ENCODE measurements at regions not wholly inside any gene's neighbourhood (a gene's known extent, or its start where the extent isn't known, plus 50 kb on each side); places are given as distances from the start of the nearest gene placed in this dataset.
A peak's percentile ranks its signal among the peaks of the same experiment; 100 is the strongest.
"Not testable (repeated sequence)": the region's sequence is repeated elsewhere in the genome, so short reads cannot be mapped to it uniquely, and the experiment has no call there.

DNA sequence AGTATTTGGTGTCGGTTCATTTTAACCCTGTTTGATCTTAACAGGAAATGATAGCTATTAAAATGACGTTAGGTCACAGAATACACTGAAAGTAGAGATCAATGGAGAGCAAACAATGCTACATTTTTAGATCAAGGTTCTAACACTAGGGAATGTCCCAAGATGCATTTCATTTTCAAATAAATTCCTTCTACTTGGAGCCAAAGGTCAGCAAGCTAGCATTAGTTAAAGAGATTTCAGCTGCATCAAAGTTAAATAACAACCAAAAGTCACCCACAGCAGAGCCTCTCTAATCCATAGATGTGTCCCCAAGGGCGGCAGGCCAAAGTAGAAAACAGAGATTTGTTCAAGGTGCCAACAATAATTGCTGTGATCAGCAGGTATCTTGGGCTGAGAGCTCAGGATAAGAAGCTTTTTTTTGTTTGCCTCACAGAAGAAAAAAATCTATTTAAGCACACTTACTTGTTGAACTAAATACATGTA is 1233.6 kb upstream of the TMEFF2 start:
- DNase-seq = peak; percentile 24
- in situ Hi-C loops (cut with HindIII; ENCODE audit: low pct_ligation_motif_present, low pct_unique_long_range_greater_than_20kb, low sequenced_read_pairs) = no loop called here

DNA sequence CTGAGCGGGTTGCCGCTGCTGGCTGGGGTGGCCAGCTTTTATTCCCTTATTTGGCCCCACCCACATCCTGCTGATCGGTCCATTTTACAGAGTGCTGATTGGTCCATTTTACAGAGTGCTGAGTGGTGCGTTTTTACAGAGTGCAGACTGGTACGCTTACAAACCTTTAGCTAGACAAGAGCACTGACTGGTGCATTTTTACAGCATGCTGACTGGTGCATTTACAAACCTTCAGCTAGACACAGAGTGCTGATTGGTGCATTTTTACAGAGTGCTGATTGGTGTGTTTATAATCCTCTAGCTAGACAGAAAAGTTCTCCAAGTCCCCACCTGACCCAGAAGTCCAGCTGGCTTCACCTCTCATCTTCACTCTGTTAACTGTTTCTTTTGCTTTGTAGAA is 1217.6 kb upstream of the TMEFF2 start:
- DNase-seq; in situ Hi-C loops (cut with HindIII; ENCODE audit: low pct_ligation_motif_present, low pct_unique_long_range_greater_than_20kb, low sequenced_read_pairs): not testable (repeated sequence)

- in situ Hi-C loops (cut with HindIII; ENCODE audit: low pct_ligation_motif_present, low pct_unique_long_range_greater_than_20kb, low sequenced_read_pairs) = no loop called here
- no peak for DNase-seq
Measured at GRCh38 chr2:193409951-193410350, 1215.2 kb upstream of the TMEFF2 start.

GRCh38 chr2:193382583-193382982 is 1187.8 kb upstream of the TMEFF2 start:
- in situ Hi-C loops (cut with HindIII; ENCODE audit: low pct_ligation_motif_present, low pct_unique_long_range_greater_than_20kb, low sequenced_read_pairs) = no loop called here
- no peak for DNase-seq

DNA sequence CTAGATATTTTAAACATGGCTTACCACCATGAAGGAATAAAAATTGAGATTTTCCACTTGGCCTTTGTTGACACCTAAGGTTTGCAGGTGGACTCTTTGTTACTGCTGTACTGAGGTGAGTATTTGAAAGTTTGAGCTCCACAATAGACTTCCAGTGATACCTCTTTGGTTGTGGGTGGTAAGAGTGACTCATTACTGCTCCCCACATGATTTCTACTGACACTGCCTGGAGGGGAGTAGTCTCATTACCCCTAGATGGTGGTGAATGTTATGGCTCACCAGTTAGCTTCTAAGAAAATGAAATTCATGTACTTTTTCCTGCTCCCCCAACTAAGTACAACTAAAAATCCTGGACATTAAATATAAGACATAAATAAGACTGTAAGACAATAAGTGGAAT is 1183.1 kb upstream of the TMEFF2 start:
- in situ Hi-C loops (cut with HindIII; ENCODE audit: low pct_ligation_motif_present, low pct_unique_long_range_greater_than_20kb, low sequenced_read_pairs) = no loop called here

DNA sequence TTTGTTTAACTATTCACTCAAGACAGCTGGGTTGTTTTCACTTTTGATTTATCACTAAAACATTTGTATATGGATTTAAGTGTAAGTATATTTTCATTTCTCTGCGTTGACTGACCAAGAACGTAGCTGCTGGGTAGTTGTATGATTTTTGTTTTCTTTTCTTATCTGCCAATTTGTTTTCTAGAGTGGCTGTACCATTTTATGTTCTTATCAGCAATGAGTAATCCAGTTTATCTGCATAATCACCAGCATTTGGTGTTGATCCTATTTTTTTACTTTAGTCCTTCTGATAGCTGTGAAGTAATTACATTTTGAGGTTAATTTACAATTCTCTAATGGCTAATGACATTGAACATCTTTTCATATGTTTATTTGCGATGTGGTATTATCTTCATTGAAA is 1178.4 kb upstream of the TMEFF2 start:
- DNase-seq = no peak
- in situ Hi-C loops (cut with HindIII; ENCODE audit: low pct_ligation_motif_present, low pct_unique_long_range_greater_than_20kb, low sequenced_read_pairs) = no loop called here

More for the DNA sequence above, 1183.1 kb upstream of the TMEFF2 start:
- no peak for DNase-seq

- in situ Hi-C loops (cut with HindIII; ENCODE audit: low pct_ligation_motif_present, low pct_unique_long_range_greater_than_20kb, low sequenced_read_pairs) = no loop called here
- peak; percentile 8 for DNase-seq
Measured at GRCh38 chr2:193371200-193371599, 1176.5 kb upstream of the TMEFF2 start.

DNA sequence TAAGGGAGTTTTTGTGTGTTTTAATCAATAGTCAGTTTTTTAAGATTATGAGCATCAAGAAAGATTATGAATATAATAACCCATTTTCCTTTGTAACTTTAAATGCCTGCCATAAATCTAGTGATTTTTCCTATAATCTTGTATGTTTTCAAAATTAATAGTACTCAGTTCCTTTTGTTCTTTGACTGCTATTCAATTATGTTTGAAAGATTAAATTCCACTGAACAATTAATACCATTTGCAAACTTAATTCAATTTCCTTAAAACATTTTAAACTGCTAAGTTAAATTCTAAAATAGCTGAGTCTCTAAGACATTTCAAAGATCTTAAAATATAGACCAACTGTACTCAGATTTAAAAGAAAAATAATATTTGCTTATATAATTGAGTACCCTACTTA is 1173.9 kb upstream of the TMEFF2 start:
- DNase-seq = no peak
- in situ Hi-C loops (cut with HindIII; ENCODE audit: low pct_ligation_motif_present, low pct_unique_long_range_greater_than_20kb, low sequenced_read_pairs) = no loop called here

- DNase-seq = no peak
- in situ Hi-C loops (cut with HindIII; ENCODE audit: low pct_ligation_motif_present, low pct_unique_long_range_greater_than_20kb, low sequenced_read_pairs) = no loop called here
Measured at GRCh38 chr2:193357508-193357907, 1162.8 kb upstream of the TMEFF2 start.

DNA sequence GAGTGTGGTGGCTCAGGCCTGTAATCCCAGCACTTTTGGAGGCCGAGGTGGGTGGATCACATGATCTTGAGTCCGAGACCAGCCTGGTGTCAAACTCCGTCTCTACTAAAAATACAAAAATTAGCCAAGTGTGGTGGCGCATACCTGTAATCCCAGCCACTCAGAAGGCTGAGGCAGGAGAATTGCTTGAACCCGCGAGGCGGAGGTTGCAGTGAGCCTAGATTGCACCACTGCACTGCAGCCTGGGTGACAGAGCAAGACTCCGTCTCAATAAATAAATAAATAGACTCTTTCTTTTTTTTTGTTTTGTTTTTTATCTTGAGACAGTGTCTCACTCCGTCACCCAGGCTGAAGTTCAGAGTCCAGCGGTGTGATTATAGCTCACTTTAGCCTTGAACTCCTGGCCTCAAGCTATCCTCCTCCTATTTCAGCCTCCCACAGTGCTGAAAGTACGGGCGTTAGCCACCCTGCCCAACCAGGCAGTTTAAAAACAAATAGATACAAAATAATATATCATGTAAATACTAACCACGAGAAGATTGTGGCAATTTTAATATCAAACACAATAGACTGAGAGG is 1158.0 kb upstream of the TMEFF2 start:
- in situ Hi-C loops (cut with HindIII; ENCODE audit: low pct_ligation_motif_present, low pct_unique_long_range_greater_than_20kb, low sequenced_read_pairs) = not testable (repeated sequence)

DNA sequence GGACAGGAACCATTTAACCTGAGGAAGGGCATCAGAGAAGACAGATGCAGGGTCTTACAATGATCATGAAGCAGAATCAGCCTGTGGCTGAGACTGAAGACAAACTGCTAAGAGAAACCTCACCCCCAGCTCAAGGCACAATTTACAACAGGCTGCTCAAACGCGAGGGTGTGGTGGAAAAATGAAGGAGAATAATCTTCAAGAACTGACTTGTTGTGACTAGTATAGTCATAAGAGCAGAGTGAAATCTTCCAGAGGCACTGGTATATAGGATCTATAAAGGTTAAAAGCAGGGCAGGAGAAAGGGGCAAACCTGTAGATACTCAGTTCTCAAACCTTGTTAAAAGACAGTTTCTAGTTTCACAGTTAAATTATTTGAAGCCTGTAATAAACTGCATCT is 1155.8 kb upstream of the TMEFF2 start:
- in situ Hi-C loops (cut with HindIII; ENCODE audit: low pct_ligation_motif_present, low pct_unique_long_range_greater_than_20kb, low sequenced_read_pairs) = no loop called here
- no peak for DNase-seq

More for the DNA sequence above, 1158.0 kb upstream of the TMEFF2 start:
- DNase-seq = not testable (repeated sequence)

- DNase-seq = no peak
- in situ Hi-C loops (cut with HindIII; ENCODE audit: low pct_ligation_motif_present, low pct_unique_long_range_greater_than_20kb, low sequenced_read_pairs) = no loop called here
Measured at GRCh38 chr2:193349642-193350041, 1154.9 kb upstream of the TMEFF2 start.

DNA sequence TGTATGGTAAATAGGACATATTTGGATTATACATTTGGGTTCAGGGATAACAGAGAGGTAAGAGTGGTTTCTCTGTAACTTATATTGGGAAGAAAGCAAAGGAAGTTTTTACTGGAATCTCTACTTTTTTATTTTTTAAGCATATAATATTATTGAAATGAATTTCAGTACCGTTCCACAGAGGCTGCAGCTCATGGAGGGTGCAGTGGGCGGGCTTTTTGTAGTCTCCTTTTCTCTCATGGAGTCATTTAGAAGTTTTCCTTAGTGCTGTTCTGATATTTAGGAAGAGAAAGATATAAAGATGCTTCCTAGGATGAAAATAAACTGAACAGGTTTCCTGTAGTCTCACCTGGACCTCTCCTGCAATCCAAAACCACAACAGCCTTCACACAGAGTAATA is 1153.3 kb upstream of the TMEFF2 start:
- in situ Hi-C loops (cut with HindIII; ENCODE audit: low pct_ligation_motif_present, low pct_unique_long_range_greater_than_20kb, low sequenced_read_pairs) = no loop called here
- DNase-seq = no peak

DNA sequence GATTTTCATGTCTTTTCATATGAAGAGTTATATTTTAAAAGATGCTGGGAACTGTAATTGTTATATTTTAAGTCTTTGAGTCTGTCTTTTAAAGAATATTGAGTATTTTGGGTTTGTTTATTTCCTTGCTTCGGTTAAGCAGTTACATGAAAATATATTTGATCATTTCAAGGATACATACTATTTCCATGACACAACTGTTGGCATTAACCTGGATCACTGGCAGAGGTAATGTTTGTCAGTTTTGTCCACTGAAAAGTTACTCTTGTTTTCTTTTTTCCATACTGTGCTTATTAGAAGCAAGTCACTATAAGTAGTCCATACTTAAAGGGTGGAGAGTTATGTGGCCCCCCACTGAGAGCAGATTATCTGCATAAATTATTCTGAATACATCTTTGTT is 1142.0 kb upstream of the TMEFF2 start:
- in situ Hi-C loops (cut with HindIII; ENCODE audit: low pct_ligation_motif_present, low pct_unique_long_range_greater_than_20kb, low sequenced_read_pairs) = no loop called here
- DNase-seq = no peak

GRCh38 chr2:193334401-193334800 is 1139.7 kb upstream of the TMEFF2 start:
- in situ Hi-C loops (cut with HindIII; ENCODE audit: low pct_ligation_motif_present, low pct_unique_long_range_greater_than_20kb, low sequenced_read_pairs) = no loop called here
- no peak for DNase-seq

DNA sequence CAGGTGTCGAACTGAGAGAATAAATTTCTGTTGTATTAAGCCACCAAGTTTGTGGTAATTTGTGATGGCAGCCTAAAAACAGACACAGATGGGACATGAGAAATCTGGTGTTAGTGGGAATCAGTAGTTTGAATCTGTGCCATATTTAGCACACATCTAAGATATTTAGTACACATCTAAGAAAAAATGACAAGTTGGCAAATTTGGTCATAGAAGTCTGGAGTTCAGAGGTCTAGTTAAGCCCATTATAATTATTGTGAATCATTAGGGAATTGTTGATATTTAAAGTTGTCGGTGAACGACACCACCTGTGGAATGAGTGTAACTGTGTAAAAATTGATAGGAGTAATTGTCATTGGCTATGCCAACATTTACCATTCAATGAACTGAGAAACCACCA is 1138.8 kb upstream of the TMEFF2 start:
- no peak for DNase-seq
- in situ Hi-C loops (cut with HindIII; ENCODE audit: low pct_ligation_motif_present, low pct_unique_long_range_greater_than_20kb, low sequenced_read_pairs) = no loop called here

DNA sequence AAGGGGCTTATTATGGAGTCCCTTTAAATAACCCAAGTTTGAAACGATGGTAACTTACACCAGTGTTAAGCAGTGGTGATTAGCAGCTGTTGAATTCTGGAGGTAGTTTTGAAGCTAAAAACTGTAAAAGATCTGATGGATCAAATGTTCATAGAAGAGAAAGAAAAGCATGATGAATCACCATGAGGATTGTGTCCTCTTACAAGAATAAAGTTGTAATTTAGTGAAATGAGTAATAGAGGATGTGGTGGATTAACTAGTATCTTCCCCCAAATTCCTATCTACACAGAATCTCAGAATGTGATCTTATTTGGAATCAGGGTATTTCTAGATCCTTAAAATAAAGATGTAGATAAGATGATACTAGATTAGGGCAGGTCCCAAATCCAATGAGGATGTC is 1138.2 kb upstream of the TMEFF2 start:
- DNase-seq = no peak

DNA sequence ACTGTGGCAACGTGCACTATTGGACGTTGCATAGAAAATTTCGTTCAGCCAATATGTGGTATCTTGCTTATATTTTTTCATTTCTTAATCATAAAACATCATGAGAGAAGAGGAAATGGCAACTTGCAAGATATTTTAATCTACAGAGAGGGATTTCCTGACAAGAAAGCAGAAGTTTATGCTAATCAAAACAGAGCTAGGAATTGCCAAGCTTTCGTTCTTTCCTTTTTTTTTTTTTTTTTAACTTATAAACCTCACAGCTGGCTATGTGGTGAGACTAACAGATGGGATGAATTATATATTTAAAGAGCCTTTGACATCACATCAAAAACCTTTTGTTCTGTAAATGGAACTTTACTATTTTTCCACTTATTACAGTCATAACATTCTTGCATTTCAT is 1136.9 kb upstream of the TMEFF2 start:
- in situ Hi-C loops (cut with HindIII; ENCODE audit: low pct_ligation_motif_present, low pct_unique_long_range_greater_than_20kb, low sequenced_read_pairs) = no loop called here
- DNase-seq = no peak

More for the DNA sequence above, 1138.2 kb upstream of the TMEFF2 start:
- in situ Hi-C loops (cut with HindIII; ENCODE audit: low pct_ligation_motif_present, low pct_unique_long_range_greater_than_20kb, low sequenced_read_pairs) = no loop called here

GRCh38 chr2:193326296-193326695 is 1131.6 kb upstream of the TMEFF2 start:
- in situ Hi-C loops (cut with HindIII; ENCODE audit: low pct_ligation_motif_present, low pct_unique_long_range_greater_than_20kb, low sequenced_read_pairs) = no loop called here
- no peak for DNase-seq

DNA sequence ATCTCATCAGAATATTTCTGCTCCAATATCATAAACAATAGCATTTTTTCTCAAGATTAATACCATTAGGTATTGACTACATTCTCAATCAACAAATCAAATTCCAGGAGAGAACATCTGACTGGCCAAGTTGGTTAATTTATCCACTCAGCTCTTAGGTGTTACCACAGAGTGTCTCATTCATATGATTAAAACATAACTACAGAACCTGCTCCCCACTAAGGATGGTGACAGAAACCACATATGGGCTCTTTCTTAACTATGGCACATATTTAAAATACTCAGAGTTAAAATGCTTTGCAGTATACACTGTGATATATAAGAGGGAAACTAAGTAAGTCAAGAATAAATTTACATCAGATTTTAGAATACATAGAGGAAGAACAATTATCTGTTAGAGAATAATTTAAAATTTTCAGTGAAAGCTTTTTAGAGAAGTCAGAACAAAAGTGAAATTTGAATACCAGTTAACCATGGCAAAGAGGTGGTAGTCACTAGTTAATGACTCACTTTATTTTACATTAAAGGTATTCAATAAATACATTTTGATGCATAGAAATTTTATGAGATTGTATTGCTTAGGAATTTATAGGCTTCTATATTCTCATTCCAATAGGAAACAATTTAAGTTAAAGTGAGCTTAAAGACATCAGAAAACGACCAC is 1120.8 kb upstream of the TMEFF2 start:
- in situ Hi-C loops (cut with HindIII; ENCODE audit: low pct_ligation_motif_present, low pct_unique_long_range_greater_than_20kb, low sequenced_read_pairs) = no loop called here
- no peak for DNase-seq

All from ACHN (cell line).